ENCODE measurements at regions not wholly inside any gene's neighbourhood (a gene's known extent, or its start where the extent isn't known, plus 50 kb on each side); places are given as distances from the start of the nearest gene placed in this dataset.

GRCh38 chr2:11009891-11010290 lies 98.2 kb downstream of the KCNF1 start (continued):
- TF ChIP-seq REST (IDR thresholded peaks at IDR 0.05; ENCODE audit: low read depth) (no peak), EZH2 (IDR thresholded peaks at IDR 0.05) (no peak), FOSL1 (IDR thresholded peaks at IDR 0.05; ENCODE audit: low read depth) (no peak), ZFX (IDR thresholded peaks at IDR 0.05) (no peak)

- no peaks in the 10 kb centered on the region for H3K79me2 ChIP-seq (ENCODE audit: insufficient read depth, low read length)
- ChIA-PET RAD21 (ENCODE audit: low non-redundant PET in 1 of 2, low total read pairs in 2 of 2, uncharacterized antibody in 2 of 2, unreplicated experiment in 2 of 2) (no interaction called here), CTCF (no interaction called here), POLR2A (no interaction called here)
- DNase-seq (ENCODE audit: low read depth, low spot score) (no peak), ATAC-seq (no peak)
- no peaks in the 10 kb centered on the region; the same call in 1 of the 2 replicates for H3K27me3 ChIP-seq (ENCODE audit: insufficient read depth, low read length)
- no peaks in the 10 kb centered on the region for H3K4me1 ChIP-seq (ENCODE audit: control insufficient read depth in 1 of 2, insufficient read depth in 2 of 2, low read length in 2 of 2)
- H3K4me3 ChIP-seq (replicated peaks in 1 of 2; ENCODE audit: low read depth in 1 of 2, low read length in 2 of 2): no peak overlapping the region
- H3K9me3 ChIP-seq (ENCODE audit: control insufficient read depth in 1 of 2, insufficient read depth in 1 of 2, low read depth in 1 of 2, low read length in 2 of 2): no peaks in the 10 kb centered on the region; a peak in 1 of 4 replicates
- H4K20me1 ChIP-seq (ENCODE audit: insufficient read depth): no peaks in the 10 kb centered on the region
- H3K27ac ChIP-seq (ENCODE audit: low read depth, low read length): no peak overlapping the region
- H3K9me2 ChIP-seq (ENCODE audit: insufficient read depth): no peaks in the 10 kb centered on the region
- no peak overlapping the region for H2AFZ ChIP-seq (ENCODE audit: low read depth, low read length, poor library complexity, severe bottlenecking)
- intact Hi-C loops (cut with micrococcal nuclease): no loop called here
- no peak overlapping the region for H3K9ac ChIP-seq (ENCODE audit: low read length)
- BruUV-seq (replicated peaks): no TSS peak
- TF ChIP-seq SRF (IDR thresholded peaks at IDR 0.05; ENCODE audit: low read depth) (no peak), CBX3 (IDR thresholded peaks at IDR 0.05; ENCODE audit: low read depth) (0 out of 2 replicates have a peak, but pooled peaks have one; percentile 10)
- no peak overlapping the region for H3K4me2 ChIP-seq (ENCODE audit: low read length)
- H3K36me3 ChIP-seq (ENCODE audit: control insufficient read depth in 1 of 2, insufficient read depth in 2 of 2, low read length in 2 of 2): no peaks in the 10 kb centered on the region
These were observed 99.6 kb downstream of the KCNF1 start for GRCh38 chr2:11011359-11011758.
